Mesenchymal stem cell (in vitro differentiated cells and primary cell): ENCODE measurements at regions not wholly inside any gene's neighbourhood (a gene's known extent, or its start where the extent isn't known, plus 50 kb on each side); places are given as distances from the start of the nearest gene placed in this dataset.

Experiments used
- DNase-seq: peaks from one replicate; pipeline ENCODE4 v3.0.0-alpha.2; 2013
- H2AFZ ChIP-seq: one replicate; pipeline ENCODE4 v1.6.1; 2013; ENCODE audit warnings: low read depth, mild to moderate bottlenecking, control low read depth, inconsistent platforms, low read length, moderate library complexity
- H2AK5ac ChIP-seq: 2 replicates; pipeline ENCODE4 v1.6.1; 2013; ENCODE audit warnings: low read length, moderate library complexity, mild to moderate bottlenecking, inconsistent platforms; ENCODE audit not compliant: severe bottlenecking
- H2BK120ac ChIP-seq: one replicate; pipeline ENCODE4 v1.6.1; 2013; ENCODE audit warnings: low read depth, mild to moderate bottlenecking, inconsistent platforms, low read length, moderate library complexity
- H2BK12ac ChIP-seq, 2 experiments: one replicate each; pipeline ENCODE4 v1.6.1; 2013; ENCODE audit warnings: inconsistent platforms in 2 of 2, low read length in 2 of 2, mild to moderate bottlenecking in 2 of 2, moderate library complexity in 2 of 2, control low read depth in 1 of 2
- H2BK15ac ChIP-seq: one replicate; pipeline ENCODE4 v1.6.1; 2013; ENCODE audit warnings: mild to moderate bottlenecking, low read depth, inconsistent platforms; ENCODE audit not compliant: poor library complexity, severe bottlenecking
- H2BK5ac ChIP-seq: 2 replicates; pipeline ENCODE4 v1.6.1; 2013; ENCODE audit warnings: low read depth, mild to moderate bottlenecking, low read length, control low read depth, inconsistent platforms; ENCODE audit not compliant: poor library complexity, severe bottlenecking
- H3K14ac ChIP-seq, 2 experiments: one replicate each; pipeline ENCODE4 v1.6.1; 2013; ENCODE audit warnings: inconsistent platforms in 2 of 2, low read length in 2 of 2, control low read depth in 1 of 2, mild to moderate bottlenecking in 1 of 2, moderate library complexity in 1 of 2
- H3K18ac ChIP-seq, 2 experiments: one replicate each; pipeline ENCODE4 v1.6.1; 2013; ENCODE audit warnings: inconsistent platforms in 2 of 2, low read length in 2 of 2, control low read depth in 1 of 2, low read depth in 1 of 2, mild to moderate bottlenecking in 1 of 2
- H3K23ac ChIP-seq, 2 experiments: one replicate each; pipeline ENCODE4 v1.6.1; 2013; ENCODE audit warnings: inconsistent platforms in 2 of 2, low read length in 2 of 2, mild to moderate bottlenecking in 2 of 2, moderate library complexity in 2 of 2, control low read depth in 1 of 2
- H3K27ac ChIP-seq: 2 replicates; pipeline ENCODE4 v1.5.1; 2013; ENCODE audit warnings: mild to moderate bottlenecking, moderate library complexity, low read length, control low read depth, inconsistent platforms; ENCODE audit not compliant: poor library complexity, severe bottlenecking
- H3K27me3 ChIP-seq, 2 experiments: 2 replicates each; pipeline versions ENCODE4 v1.6.1 to v1.7.0; 2013; ENCODE audit warnings: low read length in 2 of 2, mild to moderate bottlenecking in 2 of 2, moderate library complexity in 2 of 2, control low read depth in 1 of 2, inconsistent platforms in 1 of 2; ENCODE audit not compliant: control insufficient read depth in 1 of 2, insufficient read depth in 1 of 2
- H3K36me3 ChIP-seq, 2 experiments: 2 replicates each; pipeline versions ENCODE4 v1.6.1 to v1.7.0; 2013; ENCODE audit warnings: low read length in 2 of 2, control low read depth in 1 of 2, inconsistent platforms in 1 of 2, low read depth in 1 of 2, mild to moderate bottlenecking in 1 of 2; ENCODE audit not compliant: insufficient read depth in 2 of 2, control insufficient read depth in 1 of 2
- H3K4ac ChIP-seq, 2 experiments: one replicate each; pipeline ENCODE4 v1.6.1; 2013; ENCODE audit warnings: inconsistent platforms in 2 of 2, low read length in 2 of 2, mild to moderate bottlenecking in 2 of 2, moderate library complexity in 2 of 2, control low read depth in 1 of 2, low read depth in 1 of 2
- H3K4me1 ChIP-seq: 2 replicates; pipeline ENCODE4 v1.6.1; 2013; ENCODE audit warnings: low read depth, low read length, control low read depth; ENCODE audit not compliant: control insufficient read depth, insufficient read depth
- H3K4me2 ChIP-seq: 2 replicates; pipeline ENCODE4 v1.6.1; 2013; ENCODE audit warnings: low read length, mild to moderate bottlenecking, inconsistent platforms; ENCODE audit not compliant: poor library complexity, severe bottlenecking
- H3K4me3 ChIP-seq, 2 experiments: 2 replicates each; pipeline versions ENCODE4 v1.5.1 to v1.7.0; 2013; ENCODE audit warnings: low read length in 2 of 2, mild to moderate bottlenecking in 2 of 2, control low read depth in 1 of 2, low read depth in 1 of 2; ENCODE audit not compliant: insufficient read depth in 1 of 2
- H3K79me1 ChIP-seq: replicated peaks from 2 replicates; pipeline ENCODE4 v1.6.1; 2013; ENCODE audit warnings: mild to moderate bottlenecking, control low read depth, low read length, inconsistent platforms; ENCODE audit not compliant: poor library complexity, severe bottlenecking
- H3K9ac ChIP-seq: 2 replicates; pipeline ENCODE4 v1.7.0; 2013; ENCODE audit warnings: mild to moderate bottlenecking, low read length, moderate library complexity
- H3K9me3 ChIP-seq: 2 replicates; pipeline ENCODE4 v1.7.0; 2013; ENCODE audit warnings: mild to moderate bottlenecking, low read length; ENCODE audit not compliant: control insufficient read depth
- H4K8ac ChIP-seq: one replicate; pipeline ENCODE4 v1.6.1; 2013; ENCODE audit warnings: inconsistent platforms, mild to moderate bottlenecking, low read length, moderate library complexity
- H4K91ac ChIP-seq: one replicate; pipeline ENCODE4 v1.6.1; 2013; ENCODE audit warnings: mild to moderate bottlenecking, low read length, inconsistent platforms
- WGBS: methylation state at CpG from one replicate; pipeline ENCODE4 v1.1.7; 2013; ENCODE audit warnings: mixed read lengths; 5-methylcytosine and 5-hydroxymethylcytosine counted together

GRCh38 chr4:89365776-89366175, 58.2 kb upstream of the GPRIN3 start:
- H2AFZ ChIP-seq: no peak overlapping the region

GRCh38 chr4:89365375-89365774, 57.8 kb upstream of the GPRIN3 start:
- Histone ChIP-seq H4K91ac (no peak overlapping the region), H3K27ac (no peak overlapping the region), H2BK120ac (no peak overlapping the region), H3K4me1 (no peaks in the 10 kb centered on the region), H2BK5ac (no peak overlapping the region), H3K14ac (no peak overlapping the region), H2AFZ (no peak overlapping the region), H3K4me2 (no peak overlapping the region), H2BK12ac (no peak overlapping the region), H3K4ac (no peak overlapping the region), H3K9ac (no peak overlapping the region), H2BK15ac (no peak overlapping the region), H2AK5ac (no peak overlapping the region), H3K36me3 (no peaks in the 10 kb centered on the region), H3K27me3 (no peaks in the 10 kb centered on the region), H4K8ac (no peak overlapping the region), H3K18ac (no peak overlapping the region), H3K4me3 (no peak overlapping the region), H3K9me3 (no peaks in the 10 kb centered on the region), H3K79me1 (no peaks in the 10 kb centered on the region), H3K23ac (no peak overlapping the region)
- DNase-seq: no peak

More at GRCh38 chr4:89365776-89366175, 58.2 kb upstream of the GPRIN3 start:
- H2BK5ac ChIP-seq: no peak overlapping the region
- no peak overlapping the region for H4K8ac ChIP-seq
- no peak overlapping the region for H2BK12ac ChIP-seq
- H3K4me2 ChIP-seq: no peak overlapping the region
- H3K23ac ChIP-seq: no peak overlapping the region
- H3K4me1 ChIP-seq: no peaks in the 10 kb centered on the region
- no peak overlapping the region for H2BK15ac ChIP-seq
- no peak overlapping the region for H3K14ac ChIP-seq
- H2AK5ac ChIP-seq: no peak overlapping the region
- H3K9ac ChIP-seq: no peak overlapping the region
- H3K79me1 ChIP-seq: no peaks in the 10 kb centered on the region
- DNase-seq: no peak
- no peak overlapping the region for H2BK120ac ChIP-seq
- no peak overlapping the region for H3K27ac ChIP-seq
- no peaks in the 10 kb centered on the region for H3K27me3 ChIP-seq
- no peak overlapping the region for H4K91ac ChIP-seq
- 85% methylated on average over 1 of the region's 2 CpGs for WGBS
- H3K4ac ChIP-seq: no peak overlapping the region
- H3K36me3 ChIP-seq: no peaks in the 10 kb centered on the region
- no peak overlapping the region for H3K4me3 ChIP-seq
- H3K18ac ChIP-seq: no peak overlapping the region
- H3K9me3 ChIP-seq: no peaks in the 10 kb centered on the region

GRCh38 chr4:89364541-89364940, 56.9 kb upstream of the GPRIN3 start:
- Histone ChIP-seq H2BK120ac (no peak overlapping the region), H3K9me3 (no peaks in the 10 kb centered on the region), H2AFZ (no peak overlapping the region), H4K91ac (no peak overlapping the region), H3K27me3 (no peaks in the 10 kb centered on the region), H3K23ac (no peak overlapping the region), H3K9ac (no peak overlapping the region), H2BK5ac (no peak overlapping the region), H3K18ac (no peak overlapping the region), H3K14ac (no peak overlapping the region), H3K4me1 (no peaks in the 10 kb centered on the region), H3K4ac (no peak overlapping the region), H3K4me3 (no peak overlapping the region), H3K79me1 (no peaks in the 10 kb centered on the region), H4K8ac (no peak overlapping the region), H2AK5ac (no peak overlapping the region), H3K36me3 (no peaks in the 10 kb centered on the region), H2BK15ac (no peak overlapping the region), H3K4me2 (no peak overlapping the region), H2BK12ac (no peak overlapping the region), H3K27ac (no peak overlapping the region)
- no peak for DNase-seq
- WGBS: 100% methylated on average over 3 of the region's 4 CpGs

- no peaks in the 10 kb centered on the region for H3K79me1 ChIP-seq
- H2BK15ac ChIP-seq: no peak overlapping the region
- no peaks in the 10 kb centered on the region for H3K9me3 ChIP-seq
- no peak overlapping the region for H3K9ac ChIP-seq
- WGBS: 94% methylated on average over 7 of the region's 7 CpGs
- H3K23ac ChIP-seq: no peak overlapping the region
- H2BK12ac ChIP-seq: no peak overlapping the region
- no peak overlapping the region for H3K14ac ChIP-seq
- no peaks in the 10 kb centered on the region for H3K36me3 ChIP-seq
- no peak overlapping the region for H2BK5ac ChIP-seq
- no peak for DNase-seq
- no peaks in the 10 kb centered on the region for H3K27me3 ChIP-seq
- H3K4me1 ChIP-seq: no peaks in the 10 kb centered on the region
- H3K27ac ChIP-seq: no peak overlapping the region
- H2BK120ac ChIP-seq: no peak overlapping the region
- H4K91ac ChIP-seq: no peak overlapping the region
- no peak overlapping the region for H3K4ac ChIP-seq
- no peak overlapping the region for H3K4me2 ChIP-seq
- H3K18ac ChIP-seq: no peak overlapping the region
- H4K8ac ChIP-seq: no peak overlapping the region
- no peak overlapping the region for H3K4me3 ChIP-seq
- no peak overlapping the region for H2AFZ ChIP-seq
- no peak overlapping the region for H2AK5ac ChIP-seq
These were observed 56.2 kb upstream of the GPRIN3 start for GRCh38 chr4:89363786-89364185.
